ENCODE measurements at regions not wholly inside any gene's neighbourhood (a gene's known extent, or its start where the extent isn't known, plus 50 kb on each side); places are given as distances from the start of the nearest gene placed in this dataset.

- Histone ChIP-seq H3K4me3 (no peak overlapping the region), H3K27me3 (no peaks in the 10 kb centered on the region), H3K9me3 (no peaks in the 10 kb centered on the region), H3K36me3 (no peaks in the 10 kb centered on the region), H3K4me1 (no peaks in the 10 kb centered on the region), H3K27ac (no peak overlapping the region)
- no peak for DNase-seq (ENCODE audit: low spot score in 2 of 2)
- TF ChIP-seq POLR2AphosphoS5 (IDR thresholded peaks at IDR 0.05), result no peak
- TF ChIP-seq POLR2A (IDR thresholded peaks at IDR 0.05), result no peak
- TF ChIP-seq CTCF (IDR thresholded peaks at IDR 0.05), result no peak
- intact Hi-C loops (cut with DNase I; ENCODE audit: low total_unique reads), result no loop called here
These were observed 658.0 kb upstream of the NOX3 start for GRCh38 chr6:156113631-156114030.

GRCh38 chr6:156111913-156112312, 656.3 kb upstream of the NOX3 start:
- TF ChIP-seq CTCF (IDR thresholded peaks at IDR 0.05) (no peak), POLR2A (IDR thresholded peaks at IDR 0.05) (no peak), POLR2AphosphoS5 (IDR thresholded peaks at IDR 0.05) (no peak)
- no peaks in the 10 kb centered on the region for H3K36me3 ChIP-seq
- no peaks in the 10 kb centered on the region for H3K9me3 ChIP-seq
- H3K27ac ChIP-seq, result no peak overlapping the region
- no peak for DNase-seq (ENCODE audit: low spot score in 2 of 2)
- H3K4me3 ChIP-seq, result no peak overlapping the region
- intact Hi-C loops (cut with DNase I; ENCODE audit: low total_unique reads), result no loop called here
- H3K4me1 ChIP-seq, result no peaks in the 10 kb centered on the region
- no peaks in the 10 kb centered on the region for H3K27me3 ChIP-seq

- H3K27ac ChIP-seq, result no peak overlapping the region
- intact Hi-C loops (cut with DNase I; ENCODE audit: low total_unique reads), result no loop called here
- TF ChIP-seq POLR2A (IDR thresholded peaks at IDR 0.05) (no peak), CTCF (IDR thresholded peaks at IDR 0.05) (no peak), POLR2AphosphoS5 (IDR thresholded peaks at IDR 0.05) (no peak)
- no peak overlapping the region for H3K4me3 ChIP-seq
- H3K27me3 ChIP-seq, result no peaks in the 10 kb centered on the region
- DNase-seq (ENCODE audit: low spot score in 2 of 2), result no peak
- no peaks in the 10 kb centered on the region for H3K4me1 ChIP-seq
- no peaks in the 10 kb centered on the region for H3K9me3 ChIP-seq
- H3K36me3 ChIP-seq, result no peaks in the 10 kb centered on the region
These were observed 654.6 kb upstream of the NOX3 start for GRCh38 chr6:156110249-156110648.

- Histone ChIP-seq H3K27ac (no peak overlapping the region), H3K4me1 (no peaks in the 10 kb centered on the region), H3K27me3 (no peaks in the 10 kb centered on the region), H3K4me3 (no peak overlapping the region), H3K36me3 (no peaks in the 10 kb centered on the region), H3K9me3 (no peaks in the 10 kb centered on the region)
- intact Hi-C loops (cut with DNase I; ENCODE audit: low total_unique reads), result no loop called here
- no peak for DNase-seq (ENCODE audit: low spot score in 2 of 2)
- TF ChIP-seq CTCF (IDR thresholded peaks at IDR 0.05) (no peak), POLR2AphosphoS5 (IDR thresholded peaks at IDR 0.05) (no peak), POLR2A (IDR thresholded peaks at IDR 0.05) (no peak)
These were observed 654.1 kb upstream of the NOX3 start for GRCh38 chr6:156109713-156110112.

- Histone ChIP-seq H3K27ac (no peak overlapping the region), H3K9me3 (no peaks in the 10 kb centered on the region), H3K4me1 (no peaks in the 10 kb centered on the region), H3K4me3 (no peak overlapping the region), H3K27me3 (no peaks in the 10 kb centered on the region), H3K36me3 (no peaks in the 10 kb centered on the region)
- TF ChIP-seq POLR2AphosphoS5 (IDR thresholded peaks at IDR 0.05), result no peak
- TF ChIP-seq CTCF (IDR thresholded peaks at IDR 0.05), result no peak
- TF ChIP-seq POLR2A (IDR thresholded peaks at IDR 0.05), result no peak
- intact Hi-C loops (cut with DNase I; ENCODE audit: low total_unique reads), result no loop called here
- no peak for DNase-seq (ENCODE audit: low spot score in 2 of 2)
These were observed 652.0 kb upstream of the NOX3 start for GRCh38 chr6:156107624-156108101.

All from breast epithelium (tissue), 4 donors.